Muscle of back (tissue), 3 donors: ENCODE measurements at regions not wholly inside any gene's neighbourhood (a gene's known extent, or its start where the extent isn't known, plus 50 kb on each side); places are given as distances from the start of the nearest gene placed in this dataset.

ENCODE experiments used
- DNase-seq, 3 donors: peaks; one replicate each; pipeline versions ENCODE4 v3.0.0 to v3.0.0-alpha.2; 2013

DNA sequence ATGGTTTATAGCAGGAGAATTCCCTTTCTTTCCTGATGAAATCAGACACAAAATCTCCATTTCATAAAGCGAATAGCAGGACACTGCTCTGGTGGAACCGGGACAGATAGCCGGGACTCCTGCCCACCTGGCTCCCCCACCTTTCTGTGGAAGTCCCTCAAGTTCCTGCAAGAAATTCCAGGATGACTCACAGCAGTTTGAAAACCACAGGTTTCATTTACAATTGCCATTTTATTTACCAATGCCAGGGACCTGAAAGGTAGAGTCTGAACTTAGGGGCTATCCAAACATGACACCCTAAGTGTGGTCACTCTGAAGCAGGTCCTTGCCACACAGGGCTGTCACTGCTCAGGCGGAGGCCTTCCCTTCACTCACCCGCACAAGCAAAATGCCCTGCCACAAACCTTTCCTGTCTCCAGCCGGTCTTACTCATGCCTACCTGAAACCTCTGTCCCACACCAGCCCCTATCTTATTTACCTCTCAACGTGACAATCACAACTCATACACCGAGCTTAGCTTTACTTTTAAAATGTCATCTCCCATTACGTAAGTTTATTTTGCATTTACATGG lies 63.3 kb upstream of the TAF1L start:
- DNase-seq: no peak

DNA sequence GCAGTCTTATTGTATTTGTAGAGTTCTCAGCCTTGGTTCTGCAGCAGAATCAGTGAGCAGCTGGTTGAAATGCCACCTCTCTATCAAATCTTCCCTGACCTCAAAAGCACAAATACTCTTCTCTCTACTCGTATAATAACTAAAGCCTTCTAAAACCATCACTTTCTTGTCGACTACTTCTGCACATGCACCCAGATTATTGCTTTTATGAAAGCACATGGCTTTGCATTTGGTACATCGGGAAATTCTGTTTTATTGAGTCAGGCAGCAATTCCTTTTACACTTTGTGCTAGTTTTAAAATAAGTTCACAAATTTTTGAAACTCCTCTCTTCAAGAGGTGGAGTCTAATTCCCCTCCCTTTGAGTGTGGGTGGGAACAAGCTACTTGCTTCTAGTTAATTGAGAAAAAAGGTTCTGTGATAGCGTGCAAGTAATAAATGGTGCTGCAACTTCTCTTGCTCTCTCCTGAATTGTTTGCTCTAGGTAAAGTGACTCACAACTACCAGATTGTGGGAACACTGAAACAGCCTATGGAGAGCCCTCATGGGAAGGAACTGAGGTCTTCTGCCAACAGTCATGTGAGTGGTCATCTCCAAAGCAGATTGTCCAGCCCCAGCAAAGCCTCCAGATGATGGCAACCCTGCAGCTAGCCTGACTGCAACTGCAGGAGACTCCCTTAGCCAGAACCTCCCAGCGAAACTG lies 66.0 kb upstream of the TAF1L start:
- DNase-seq: no peak

DNA sequence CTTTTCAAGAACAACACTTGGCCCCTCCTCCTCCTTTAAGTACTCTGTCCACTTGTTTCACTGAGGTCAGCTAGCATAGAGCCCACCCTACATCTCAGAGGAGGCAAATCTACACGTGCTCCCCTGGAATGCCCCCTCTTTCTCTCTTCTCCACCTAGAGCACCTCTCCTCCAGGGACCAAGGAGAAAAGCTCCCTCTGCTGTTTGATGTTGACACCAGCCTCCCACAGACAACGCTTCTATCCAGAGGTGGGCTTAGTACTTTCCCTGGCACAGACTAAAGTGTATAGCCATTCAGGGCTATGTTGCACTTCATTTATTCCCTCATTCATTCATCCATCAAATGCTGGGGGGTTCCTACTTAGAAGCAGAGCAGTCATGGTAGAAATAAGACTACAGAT lies 68.2 kb upstream of the TAF1L start:
- DNase-seq: no peak

DNA sequence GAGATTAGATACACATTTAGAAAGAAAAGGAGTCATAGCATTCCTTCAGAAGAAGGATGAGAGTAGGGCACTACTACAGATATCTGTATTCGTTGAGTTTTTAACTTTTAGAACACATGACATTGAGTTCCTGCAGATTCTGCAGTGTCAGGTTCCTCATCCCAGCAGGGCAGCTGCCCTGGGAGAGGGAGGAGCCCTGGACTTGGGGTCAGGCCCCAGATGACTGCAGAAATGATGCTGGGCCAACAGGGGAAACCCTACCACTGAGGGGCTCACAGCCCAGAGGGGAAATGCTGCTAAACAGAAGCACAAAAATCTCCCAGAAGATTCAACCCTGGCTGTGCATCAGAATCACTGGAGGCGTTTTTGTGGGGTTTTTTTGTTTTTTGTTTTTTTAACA lies 68.9 kb upstream of the TAF1L start:
- DNase-seq: no peak

DNA sequence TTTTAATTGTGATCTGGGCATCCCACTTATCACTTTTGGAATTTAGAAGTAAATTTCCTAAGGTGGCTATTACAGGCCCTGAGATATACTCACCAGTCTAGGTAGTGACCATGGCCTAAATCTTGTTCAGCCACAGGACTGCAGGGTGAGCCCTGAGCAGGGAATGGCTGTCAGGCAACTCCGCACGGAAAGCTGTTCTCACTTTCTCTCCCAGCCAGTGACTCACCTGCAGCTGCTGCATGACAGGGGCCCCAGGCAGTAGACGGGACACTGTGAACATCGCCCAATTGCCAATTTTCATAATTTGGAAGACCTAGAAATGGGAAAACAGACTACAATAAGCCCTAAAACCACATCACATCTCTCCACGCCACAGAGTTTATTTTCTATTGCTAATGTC lies 69.6 kb upstream of the TAF1L start:
- DNase-seq: no peak

DNA sequence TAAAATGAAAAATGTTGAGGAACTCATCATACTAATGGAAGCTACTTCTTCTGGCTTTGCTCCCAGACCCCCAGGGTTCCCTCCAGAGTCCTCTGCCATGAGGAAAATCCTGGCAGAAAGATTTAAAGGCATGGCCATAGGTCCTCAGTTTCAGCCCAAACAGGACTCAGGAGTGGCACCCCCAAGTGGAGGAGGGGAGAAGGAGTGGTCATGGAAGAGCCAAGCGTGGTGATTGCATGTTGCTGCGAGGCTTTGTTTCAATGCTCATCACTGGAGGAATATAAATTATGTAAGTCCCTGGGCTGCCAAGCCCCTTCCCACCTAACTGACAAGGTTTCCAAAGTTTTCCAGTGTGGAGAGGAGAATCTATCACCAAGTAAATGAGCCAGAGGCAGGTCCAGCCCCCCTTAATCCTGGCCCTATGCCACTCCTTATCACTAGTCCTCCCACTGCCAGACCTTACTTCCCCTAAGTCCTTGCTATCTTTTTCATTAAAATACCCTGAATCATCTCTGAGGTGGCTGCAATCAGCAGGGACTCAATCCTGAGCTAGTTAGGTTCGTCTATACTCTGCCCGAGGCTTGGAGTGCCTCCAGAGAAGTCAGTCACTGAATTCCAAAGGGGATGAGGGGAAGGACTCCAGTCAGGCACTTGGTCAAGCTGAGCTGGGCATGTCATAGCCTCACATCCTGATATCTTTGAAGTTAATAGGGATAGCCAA lies 70.7 kb upstream of the TAF1L start:
- no peak for DNase-seq

DNA sequence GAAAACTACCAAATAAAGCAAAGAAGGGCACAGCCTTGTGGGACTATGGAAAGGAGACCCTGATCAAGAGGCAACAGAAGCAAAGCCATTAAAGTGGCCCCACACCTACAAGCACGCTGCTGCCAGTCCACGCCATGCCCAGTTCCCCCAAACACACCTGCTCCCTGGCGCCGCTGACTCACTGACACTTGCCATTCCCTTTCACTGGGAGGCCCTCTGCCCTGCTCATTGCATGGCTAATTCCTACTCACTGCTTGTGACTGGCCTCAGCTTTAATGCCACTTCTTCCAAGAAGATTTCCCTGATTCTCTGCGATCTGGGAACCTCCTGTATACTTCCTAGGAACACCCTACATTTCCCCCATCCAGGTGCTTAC lies 71.2 kb upstream of the TAF1L start:
- no peak for DNase-seq

DNA sequence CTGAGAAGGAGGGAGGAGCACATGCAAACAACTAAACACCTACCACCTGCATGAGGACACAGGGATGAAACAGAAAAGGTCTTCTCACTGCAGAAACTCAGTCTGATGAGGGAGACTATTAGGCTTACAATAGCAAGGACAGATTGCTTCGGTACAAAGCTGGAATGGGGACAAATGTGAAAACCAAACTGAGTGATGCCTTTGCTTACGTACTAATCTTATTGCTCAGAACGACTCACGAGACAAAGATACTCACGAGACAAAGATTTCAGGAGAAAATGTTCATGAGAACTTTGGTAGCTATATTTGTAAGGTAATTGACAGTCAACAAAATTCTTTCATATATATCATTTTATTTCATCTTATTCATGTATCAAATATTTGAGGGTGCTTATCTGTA lies 71.9 kb upstream of the TAF1L start:
- no peak for DNase-seq

DNA sequence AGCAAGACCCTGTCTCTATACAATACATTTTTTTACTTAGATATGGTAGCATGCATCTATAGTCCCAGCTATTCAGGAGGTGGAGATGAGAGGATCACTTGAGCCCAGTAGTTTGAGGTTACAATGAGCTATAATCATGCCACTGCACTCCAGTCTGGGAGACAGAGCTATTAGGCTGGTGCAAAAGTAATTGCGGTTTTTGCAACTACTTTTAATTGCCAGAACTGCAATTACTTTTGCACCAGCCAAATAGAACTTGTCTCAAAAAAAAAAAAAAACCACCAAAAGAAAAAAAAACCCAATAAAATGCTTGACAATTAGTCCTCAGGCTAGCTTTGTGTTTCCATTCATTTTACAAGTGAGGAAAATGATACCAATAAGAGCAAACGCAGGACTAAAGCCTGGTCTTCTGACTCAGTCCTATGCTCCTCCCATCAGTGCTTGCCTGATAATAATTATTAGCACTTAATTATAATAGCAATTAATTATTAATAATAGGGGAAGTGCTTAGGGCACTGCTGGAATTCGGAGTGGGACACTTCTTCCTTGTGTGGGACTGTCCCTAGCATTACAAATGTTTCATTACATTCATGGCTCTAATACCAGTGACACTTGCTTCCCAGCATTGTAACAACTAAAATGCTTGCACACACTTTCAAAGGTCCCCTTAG lies 73.1 kb upstream of the TAF1L start:
- no peak for DNase-seq

DNA sequence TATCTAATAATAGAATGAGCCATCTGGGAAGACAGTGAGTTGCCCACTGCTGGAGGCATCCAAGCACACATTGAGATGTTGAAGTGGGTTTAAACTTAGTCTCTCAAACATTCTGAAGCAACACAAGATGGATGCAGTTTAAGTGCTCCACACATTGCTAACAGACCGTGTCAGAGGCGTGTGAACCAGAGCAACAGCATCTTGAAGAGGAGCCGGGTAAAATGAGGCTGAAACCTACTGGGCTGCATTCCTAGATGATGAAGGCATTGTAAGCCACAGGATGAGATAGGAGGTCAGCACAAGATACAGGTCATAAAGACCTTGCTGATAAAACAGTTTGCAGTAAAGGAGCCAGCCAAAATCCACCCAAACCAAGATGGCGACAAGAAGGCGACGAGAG lies 73.5 kb upstream of the TMEM215 start:
- DNase-seq: no peak

DNA sequence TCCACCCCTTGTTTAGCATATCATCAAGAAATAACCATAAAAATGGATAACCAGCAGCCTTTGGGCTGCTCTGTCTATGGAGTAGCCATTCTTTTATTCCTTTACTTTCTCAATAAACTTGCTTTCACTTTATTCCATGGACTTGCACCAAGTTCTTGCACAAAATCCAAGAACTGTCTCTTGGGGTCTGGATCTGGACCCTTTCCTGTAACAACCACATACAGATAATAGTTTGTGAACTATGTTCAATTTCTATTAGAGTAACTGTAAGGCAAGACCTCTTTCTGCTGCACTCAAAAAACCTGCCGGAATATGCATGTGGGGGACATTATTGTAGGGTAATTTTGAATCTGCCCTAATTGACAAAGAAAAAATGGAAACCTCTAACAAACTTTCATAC lies 66.9 kb upstream of the TMEM215 start:
- peak; percentile 50 to 83 (median 70) for DNase-seq

DNA sequence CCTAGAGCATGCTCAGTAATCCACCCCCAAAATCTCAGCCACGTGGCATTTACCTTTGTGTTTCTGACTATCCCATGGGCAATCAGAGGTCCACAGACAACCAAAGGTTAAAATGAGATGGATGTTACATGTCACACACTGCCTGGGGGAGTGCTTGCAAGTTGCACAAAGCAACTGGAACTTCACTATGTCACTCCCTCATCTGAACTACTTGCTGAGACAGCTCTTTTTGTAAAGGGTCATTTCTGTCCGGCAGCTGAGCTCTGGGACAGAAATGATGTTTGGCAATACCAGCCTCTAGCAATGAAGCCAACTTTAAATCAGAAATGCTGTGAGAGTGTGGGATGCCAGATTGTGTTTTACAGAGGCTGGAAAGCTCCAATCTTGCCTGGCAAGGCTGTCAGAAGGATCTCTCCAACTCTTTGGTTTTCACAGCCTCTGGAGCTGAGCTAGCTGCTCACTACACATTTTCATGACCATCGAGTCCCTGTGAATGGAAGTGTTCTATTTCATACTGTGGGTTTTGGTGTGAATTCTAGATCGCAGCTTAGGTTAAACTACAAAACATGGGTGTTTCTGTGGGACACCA lies 66.3 kb upstream of the TMEM215 start:
- DNase-seq: peak in 2 of 3 donors; percentile 21 to 33

DNA sequence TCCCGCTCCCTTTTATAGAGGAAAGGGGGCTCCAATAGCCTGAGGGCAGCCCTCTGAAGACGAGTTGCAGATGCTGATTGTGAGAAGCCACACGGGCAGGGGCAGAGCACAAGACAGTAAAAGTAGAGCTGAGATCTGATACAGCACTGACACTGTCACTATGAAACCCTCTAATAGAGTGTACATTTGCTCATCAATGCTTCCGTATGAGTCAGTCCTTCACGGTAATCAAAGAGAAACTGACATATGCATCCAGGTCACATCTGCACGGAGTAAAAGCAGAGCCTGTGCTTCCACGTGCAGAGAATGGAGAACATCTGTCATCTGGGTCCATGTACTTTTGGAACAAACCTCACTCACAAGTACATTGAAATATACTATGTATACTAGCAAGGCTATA lies 60.6 kb upstream of the TMEM215 start:
- DNase-seq: peak in 1 of 3 donors; percentile 30

DNA sequence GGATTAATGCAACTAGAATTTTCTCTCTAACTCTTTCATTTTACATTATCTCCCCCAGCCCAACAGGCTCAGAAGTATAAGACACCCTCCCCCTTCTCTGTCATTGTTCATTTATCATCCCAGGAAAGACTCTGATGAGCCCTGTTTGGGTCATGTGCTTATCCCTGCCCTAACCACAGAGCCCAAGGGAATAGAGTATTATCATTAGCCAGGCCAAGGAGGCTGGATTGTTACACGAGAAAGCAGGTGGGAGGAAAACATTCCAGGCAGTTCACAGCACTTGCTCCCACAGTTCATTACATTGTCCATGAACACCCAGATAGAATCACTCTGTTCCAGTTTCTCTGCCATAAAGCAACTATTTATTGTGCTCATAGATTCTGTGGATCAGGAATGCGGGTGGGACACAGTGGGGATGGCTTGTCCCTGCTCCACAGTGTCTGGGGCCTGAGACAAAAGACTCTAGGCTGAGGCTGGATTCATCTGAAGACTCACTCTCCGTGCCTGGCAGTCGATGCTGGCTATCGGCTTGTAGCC lies 59.5 kb upstream of the TMEM215 start:
- peak; percentile 40 to 78 (median 59) for DNase-seq

DNA sequence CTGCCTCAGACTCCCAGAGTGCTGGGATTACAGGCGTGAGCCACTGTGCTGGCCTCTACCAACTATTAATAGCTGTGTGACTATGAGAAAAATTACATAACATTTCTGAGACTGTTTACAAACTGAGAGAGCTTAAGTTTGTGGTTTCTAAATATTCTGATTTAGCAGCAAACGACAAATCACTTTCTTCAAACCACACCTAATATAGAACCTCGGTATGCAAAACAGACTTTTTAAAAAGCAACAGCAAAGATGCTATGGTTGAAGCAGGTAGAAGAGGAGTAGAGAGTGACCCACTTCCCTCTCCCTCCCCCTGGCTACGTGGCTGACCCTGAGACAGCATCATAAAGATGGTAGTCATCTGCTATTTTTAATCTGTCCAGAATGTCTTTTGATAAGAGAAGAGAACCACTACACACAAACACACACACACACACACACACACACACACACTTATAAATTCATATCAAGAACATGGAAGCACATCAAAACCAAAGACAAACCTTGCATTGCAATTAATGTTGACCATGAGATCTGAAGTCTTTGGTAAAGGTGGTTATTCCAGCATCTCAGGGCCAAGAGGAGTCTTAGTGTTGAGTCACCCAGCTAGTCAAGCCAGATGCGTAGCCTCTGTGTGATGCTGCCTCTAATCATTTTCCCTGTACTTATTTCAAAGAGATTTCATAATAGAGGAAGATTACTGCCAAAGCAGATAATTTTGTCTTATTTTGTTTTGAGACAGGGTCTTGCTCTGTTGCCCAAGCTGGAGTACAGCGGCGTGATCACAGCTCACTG lies 58.1 kb upstream of the TMEM215 start:
- no peak for DNase-seq

DNA sequence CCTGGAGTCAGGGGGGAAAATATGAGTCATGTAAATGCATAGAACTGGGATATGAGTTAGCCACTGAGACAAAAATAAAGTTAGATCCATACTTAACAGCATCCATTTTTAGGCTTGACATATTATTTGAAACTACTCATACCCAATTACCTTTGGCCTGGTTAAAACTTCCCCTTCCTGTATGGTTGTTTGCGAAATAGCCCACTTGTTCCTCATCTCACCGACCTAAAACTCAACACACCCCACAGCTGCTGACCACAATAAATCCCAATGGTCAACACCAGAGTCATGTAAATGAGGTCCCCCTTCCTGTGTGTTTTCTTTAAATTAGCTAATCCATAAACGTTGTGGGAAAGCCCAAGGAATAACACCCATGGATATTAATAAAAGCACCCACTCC lies 55.2 kb upstream of the TMEM215 start:
- no peak for DNase-seq
